Fibroblast of pulmonary artery (primary cell): ENCODE measurements at regions not wholly inside any gene's neighbourhood (a gene's known extent, or its start where the extent isn't known, plus 50 kb on each side); places are given as distances from the start of the nearest gene placed in this dataset.

ENCODE experiments used
- DNase-seq: peaks from one replicate; pipeline ENCODE4 v3.0.0-alpha.2; 2010; ENCODE audit warnings: low read depth
- H3K4me3 ChIP-seq: replicated peaks from 2 replicates; pipeline ENCODE4 v1.5.1; 2011; ENCODE audit warnings: low read depth, mild to moderate bottlenecking, control low read depth, low read length, moderate library complexity
- TF ChIP-seq, protein P1 (sequence below): IDR thresholded peaks from 2 replicates; pipeline ENCODE4 v1.5.1; 2011; ENCODE audit warnings: mild to moderate bottlenecking, control low read depth, low read length, inconsistent platforms; ENCODE audit errors: missing control alignments

DNA sequence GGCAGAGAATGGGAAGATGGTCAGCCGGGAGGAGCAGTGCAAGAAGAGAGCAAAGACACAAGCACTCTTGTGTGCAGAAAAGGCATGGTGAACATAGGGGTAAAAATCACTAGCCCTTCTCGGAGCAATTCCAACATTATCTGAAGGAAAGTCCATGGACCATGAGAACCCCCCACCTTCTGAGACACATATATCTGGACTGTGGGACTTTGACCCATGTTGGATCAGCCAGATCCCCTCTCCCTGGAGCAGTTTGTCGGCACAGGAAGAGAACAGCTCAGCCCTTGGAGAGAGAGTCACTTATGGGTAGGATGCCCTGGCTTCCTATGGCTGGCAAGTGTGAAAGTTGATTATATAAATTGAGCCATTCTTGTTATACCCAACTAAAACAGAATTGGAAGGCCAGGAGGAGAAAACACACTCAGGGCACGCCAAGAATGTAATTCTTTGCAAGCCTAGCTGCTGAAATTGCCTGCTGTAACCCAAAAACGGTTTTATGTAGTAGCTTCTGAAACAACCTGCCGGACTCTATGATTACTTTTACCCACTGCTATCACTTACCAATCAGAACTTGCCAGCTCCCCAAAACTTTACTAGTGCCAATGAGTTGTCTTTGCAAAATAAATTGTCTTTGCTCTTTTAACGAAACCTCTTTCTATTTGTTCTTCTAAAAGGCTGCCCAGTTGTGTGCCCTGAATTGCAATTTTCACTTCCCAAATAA lies 62.8 kb upstream of the ZNF599 start:
- DNase-seq: no peak
- H3K4me3 ChIP-seq: no peak overlapping the region
- TF ChIP-seq, protein P1, sequence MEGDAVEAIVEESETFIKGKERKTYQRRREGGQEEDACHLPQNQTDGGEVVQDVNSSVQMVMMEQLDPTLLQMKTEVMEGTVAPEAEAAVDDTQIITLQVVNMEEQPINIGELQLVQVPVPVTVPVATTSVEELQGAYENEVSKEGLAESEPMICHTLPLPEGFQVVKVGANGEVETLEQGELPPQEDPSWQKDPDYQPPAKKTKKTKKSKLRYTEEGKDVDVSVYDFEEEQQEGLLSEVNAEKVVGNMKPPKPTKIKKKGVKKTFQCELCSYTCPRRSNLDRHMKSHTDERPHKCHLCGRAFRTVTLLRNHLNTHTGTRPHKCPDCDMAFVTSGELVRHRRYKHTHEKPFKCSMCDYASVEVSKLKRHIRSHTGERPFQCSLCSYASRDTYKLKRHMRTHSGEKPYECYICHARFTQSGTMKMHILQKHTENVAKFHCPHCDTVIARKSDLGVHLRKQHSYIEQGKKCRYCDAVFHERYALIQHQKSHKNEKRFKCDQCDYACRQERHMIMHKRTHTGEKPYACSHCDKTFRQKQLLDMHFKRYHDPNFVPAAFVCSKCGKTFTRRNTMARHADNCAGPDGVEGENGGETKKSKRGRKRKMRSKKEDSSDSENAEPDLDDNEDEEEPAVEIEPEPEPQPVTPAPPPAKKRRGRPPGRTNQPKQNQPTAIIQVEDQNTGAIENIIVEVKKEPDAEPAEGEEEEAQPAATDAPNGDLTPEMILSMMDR: no peak

DNA sequence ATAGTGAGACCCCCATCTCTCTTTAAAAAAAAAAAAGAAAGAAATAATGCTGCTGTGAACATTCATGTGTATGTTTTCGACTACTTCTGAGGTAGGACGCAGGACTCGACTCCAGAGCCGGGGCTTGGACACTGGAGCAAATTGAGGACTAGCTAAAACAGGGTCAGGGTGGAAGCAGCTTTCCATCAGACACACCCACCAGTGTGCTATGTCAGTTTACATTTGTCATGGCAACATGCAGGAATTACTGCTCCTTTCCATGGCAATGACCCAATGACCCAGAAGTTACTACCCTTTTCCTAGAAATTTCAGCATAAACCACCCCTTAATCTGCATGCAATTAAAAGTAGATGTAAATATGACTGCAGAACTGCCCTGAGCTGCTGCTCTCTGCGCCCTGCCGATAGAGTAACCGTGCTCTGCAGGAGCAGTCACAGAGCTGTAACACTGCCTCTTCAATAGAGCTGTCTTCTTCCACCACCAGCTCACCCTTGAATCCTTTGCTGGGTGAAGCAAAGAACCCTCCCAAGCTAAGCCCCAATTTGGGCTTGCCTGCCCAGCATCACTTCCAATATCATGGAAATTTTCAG lies 61.6 kb upstream of the ZNF599 start:
- no peak for DNase-seq
- H3K4me3 ChIP-seq: no peak overlapping the region
- TF ChIP-seq, protein P1: no peak

DNA sequence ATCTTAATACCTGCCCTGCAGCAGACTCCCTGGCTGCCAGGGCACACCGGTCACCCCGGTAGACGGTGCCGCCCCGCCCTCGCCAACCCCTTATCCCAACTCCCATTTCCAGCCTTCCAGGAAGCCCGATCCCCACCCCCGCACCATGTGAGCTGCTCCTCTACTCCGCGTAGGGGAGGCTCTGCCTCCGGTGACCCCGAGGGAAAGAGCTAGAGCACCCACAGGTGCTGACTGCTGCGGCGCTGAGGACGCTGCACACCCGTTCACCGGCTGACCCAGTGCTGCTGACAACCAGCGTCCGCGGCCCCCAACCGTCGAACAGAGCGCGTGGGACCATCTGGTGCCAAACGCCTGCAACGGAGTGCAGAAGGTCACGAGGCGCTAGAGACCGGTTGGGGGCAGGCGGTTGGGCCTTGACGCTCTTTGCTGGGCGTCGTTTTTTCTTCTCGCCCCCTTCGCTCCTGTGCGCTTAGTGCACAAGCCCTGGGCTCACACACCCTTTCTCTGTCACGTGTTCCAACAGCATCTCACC lies 59.6 kb upstream of the ZNF599 start:
- no peak overlapping the region for H3K4me3 ChIP-seq
- TF ChIP-seq, protein P1: no peak
- DNase-seq: no peak

DNA sequence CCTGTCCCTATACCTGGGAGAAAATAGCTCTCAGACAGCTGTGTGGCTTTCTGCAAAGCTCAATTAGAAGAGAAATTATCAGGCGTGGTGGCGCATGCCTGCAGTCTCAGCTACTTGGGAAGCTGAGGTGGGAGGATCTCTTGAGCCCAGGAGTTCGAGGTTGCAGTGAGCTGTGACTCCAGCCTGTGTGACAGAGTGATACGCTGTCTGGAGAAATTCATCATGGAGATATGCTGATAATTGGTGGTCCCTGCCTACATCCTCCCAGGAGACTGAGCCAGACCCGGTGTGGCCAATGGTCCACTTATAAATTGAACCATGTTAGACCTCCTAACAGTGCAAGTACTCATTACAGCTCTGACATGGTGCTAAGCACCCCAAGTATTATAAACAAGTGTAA lies 58.7 kb upstream of the ZNF599 start:
- H3K4me3 ChIP-seq: no peak overlapping the region
- no peak for DNase-seq
- TF ChIP-seq, protein P1: no peak

DNA sequence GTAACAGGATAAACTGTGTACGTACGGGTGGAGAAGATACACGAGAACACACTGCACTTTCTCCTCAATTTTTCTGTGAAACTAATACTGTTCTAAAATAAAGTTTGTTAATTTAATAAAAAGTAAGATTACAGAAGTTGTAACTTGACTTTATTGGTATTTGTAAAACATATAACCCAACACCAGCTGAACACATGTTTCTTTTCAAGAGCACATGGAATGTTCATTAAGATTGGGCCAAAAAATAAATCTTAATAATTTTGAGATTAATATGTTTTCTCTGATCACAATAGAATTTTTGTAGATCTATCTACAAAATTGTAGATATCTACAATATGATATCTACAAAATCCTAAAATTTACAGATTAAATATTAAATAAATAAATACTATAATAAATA lies 55.1 kb upstream of the ZNF599 start:
- DNase-seq: no peak
- H3K4me3 ChIP-seq: no peak overlapping the region
- TF ChIP-seq, protein P1: no peak

DNA sequence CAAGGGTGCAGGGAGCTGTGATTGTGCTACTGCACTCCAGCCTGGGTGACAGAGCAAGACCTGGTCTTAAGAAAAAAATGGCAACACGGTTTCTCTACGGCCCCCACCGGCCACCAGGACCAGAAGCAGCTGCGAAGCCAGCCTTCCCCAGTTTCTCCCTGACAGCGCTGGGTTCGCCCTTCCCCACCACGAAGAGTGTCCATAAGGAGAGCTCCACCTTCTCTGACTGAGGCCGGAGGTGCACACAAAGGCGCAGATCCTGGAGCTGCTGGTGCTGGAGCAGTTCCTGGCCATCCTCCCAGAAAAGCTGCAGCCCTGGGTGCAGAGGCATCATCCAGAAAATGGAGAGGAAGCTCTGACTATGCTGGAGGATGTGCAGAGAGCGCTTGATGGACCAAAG lies 52.2 kb upstream of the ZNF599 start:
- no peak overlapping the region for H3K4me3 ChIP-seq
- TF ChIP-seq, protein P1: no peak
- DNase-seq: no peak

DNA sequence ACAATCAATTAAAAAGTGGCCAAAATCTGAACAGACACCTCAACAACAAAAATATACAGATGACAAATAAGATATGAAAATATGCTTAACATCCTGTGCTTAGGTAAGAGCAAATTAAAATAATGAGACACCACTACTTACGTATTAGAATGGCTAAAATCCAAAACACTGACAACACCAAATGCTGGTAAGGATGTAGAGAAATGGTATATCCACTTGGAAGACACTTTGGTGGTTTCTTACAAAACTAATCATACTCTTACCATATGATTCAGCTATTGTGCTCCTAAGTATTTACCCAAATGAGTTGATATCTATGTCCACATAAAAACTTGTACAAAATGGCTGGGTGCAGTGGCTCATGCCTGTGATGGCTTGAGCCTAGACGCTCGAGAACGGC lies 51.7 kb upstream of the ZNF599 start:
- no peak overlapping the region for H3K4me3 ChIP-seq
- TF ChIP-seq, protein P1: no peak
- DNase-seq: no peak
